NCI-H146 (cell line): ENCODE measurements at regions not wholly inside any gene's neighbourhood (a gene's known extent, or its start where the extent isn't known, plus 50 kb on each side); places are given as distances from the start of the nearest gene placed in this dataset.

Experiments used
- DNase-seq: peaks from one replicate; lab custom pipeline; 2025; lab: John Stamatoyannopoulos, UW

DNA sequence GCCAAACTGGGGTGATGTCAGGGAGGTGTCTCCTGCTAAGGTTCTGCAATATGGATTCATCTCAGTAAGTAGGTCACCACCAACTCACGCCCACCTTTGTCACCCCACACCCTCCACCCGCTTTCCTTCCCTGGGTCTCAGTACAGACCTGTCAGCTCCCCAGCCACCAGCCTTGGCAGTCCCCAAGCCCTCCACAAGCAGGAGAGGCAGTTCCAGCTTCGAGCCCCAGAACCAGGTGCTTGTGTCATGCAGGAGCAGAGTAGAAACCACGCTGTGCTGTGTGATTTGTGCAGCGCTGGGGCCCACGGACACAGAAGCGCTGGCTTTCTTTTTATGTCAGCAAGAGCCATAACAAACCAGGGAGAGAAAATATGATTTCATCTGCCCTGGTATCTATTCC, 89.0 kb upstream of the CDH4 start:
- DNase-seq, result no peak

DNA sequence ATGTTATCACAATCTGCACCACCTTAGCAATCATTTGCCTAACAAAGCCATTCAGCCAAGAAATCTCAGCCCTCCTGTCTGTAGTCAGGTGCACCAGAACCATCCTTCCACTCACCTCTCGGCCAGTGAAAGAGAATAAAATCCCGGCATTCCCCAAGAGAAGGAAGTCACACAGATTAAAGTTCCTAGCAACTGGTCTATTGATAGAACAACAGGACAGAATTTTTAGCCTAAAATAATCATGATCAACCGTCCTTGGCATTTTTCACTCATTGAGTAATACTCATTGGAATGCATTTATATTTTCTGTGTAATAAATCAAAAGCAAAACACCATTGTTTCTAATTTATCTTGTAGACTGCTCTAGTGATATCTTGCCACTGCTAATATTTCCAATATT, 85.7 kb upstream of the CDH4 start:
- DNase-seq, result no peak

DNA sequence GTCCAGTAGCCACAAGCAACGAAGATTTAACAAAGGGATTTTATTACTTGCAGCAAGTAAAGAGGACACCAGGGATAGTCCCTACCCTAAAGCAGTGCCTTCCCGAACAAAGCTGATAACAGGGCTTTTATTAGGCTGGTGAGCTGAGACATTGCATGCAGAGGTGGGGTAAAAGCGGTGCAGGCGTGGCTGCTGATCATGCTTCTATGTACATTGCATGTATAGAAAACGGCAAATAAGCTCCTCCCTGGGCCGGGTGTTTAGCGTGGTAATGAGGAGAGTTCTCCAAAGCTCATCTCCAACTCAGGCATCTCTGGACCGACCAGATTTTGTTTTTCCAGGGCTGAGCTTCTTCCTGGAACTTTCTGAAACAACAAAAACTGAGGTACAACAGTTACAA, 83.5 kb upstream of the CDH4 start:
- DNase-seq, result no peak

DNA sequence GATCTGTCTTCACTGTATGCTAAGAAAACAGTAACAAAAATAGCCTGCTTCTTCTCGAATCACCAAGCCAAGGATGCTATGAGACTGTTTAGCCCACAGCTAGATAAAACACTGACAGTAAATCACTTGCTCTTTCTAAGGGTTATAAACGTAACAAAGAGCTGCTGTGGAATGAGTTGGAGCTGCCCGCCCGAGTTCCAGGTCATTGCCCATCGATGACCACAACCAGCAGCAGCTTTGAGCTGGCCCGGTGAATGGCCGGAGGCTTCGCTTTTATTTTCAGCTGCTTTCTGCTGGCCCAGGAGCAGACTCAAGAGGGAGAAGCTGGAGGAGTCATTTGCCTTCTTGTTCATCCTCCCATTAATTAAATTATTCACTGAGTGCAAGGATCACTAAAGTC, 82.2 kb upstream of the CDH4 start:
- no peak for DNase-seq

DNA sequence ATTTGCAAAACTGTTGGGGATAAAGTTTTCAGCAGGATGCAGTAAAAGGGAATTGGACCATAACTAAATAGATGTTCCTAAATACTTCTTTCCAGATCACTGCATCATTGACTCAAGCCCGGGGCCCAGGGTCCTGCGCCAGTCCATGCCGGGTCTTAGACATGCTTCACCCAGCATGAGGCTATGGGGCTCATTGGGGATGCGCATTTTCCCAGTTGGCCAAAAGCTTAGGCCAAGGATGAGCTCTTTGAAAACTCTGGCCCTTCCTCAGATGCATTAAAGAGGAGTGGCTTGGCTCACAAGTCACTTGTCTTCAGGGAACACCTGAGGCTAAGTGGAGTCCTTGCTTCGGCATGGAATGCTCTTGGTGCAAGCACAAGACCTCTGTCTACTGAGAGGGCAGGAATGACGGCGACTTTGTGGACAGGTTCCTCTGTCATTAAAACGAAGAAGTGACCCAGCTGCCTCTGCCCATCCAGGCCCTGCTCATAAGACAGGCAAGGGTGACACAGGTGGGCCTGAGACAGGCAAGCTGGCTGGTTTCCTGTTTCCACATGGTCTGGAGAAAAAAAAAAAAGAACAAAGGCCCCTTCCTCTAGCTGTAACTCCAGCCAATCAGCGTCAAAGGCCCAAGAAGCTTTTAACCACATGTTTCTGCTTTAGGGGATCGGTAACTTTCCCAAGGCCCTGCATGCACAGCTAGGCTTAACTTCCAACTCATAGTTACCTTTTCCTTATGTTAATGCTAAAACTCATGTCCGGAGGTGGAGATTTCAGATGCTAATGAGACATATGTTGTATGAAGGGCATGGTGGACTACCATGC, 81.4 kb upstream of the CDH4 start:
- DNase-seq, result no peak

DNA sequence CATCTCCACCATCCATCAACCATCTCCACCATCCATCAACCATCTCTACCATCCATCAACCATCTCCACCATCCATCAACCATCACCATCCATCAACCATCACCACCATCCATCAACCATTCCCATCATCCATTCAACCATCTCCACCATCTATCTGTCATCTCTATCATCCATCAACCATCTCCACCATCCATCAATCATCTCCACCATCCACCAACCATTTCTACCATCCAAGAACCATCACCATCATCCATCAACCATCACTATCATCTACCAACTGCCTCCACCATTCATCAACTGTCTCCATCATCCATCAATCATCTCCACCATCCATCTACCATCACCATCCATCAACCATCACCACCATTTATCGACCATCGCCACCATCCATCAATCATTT, 78.8 kb upstream of the CDH4 start:
- no peak for DNase-seq

DNA sequence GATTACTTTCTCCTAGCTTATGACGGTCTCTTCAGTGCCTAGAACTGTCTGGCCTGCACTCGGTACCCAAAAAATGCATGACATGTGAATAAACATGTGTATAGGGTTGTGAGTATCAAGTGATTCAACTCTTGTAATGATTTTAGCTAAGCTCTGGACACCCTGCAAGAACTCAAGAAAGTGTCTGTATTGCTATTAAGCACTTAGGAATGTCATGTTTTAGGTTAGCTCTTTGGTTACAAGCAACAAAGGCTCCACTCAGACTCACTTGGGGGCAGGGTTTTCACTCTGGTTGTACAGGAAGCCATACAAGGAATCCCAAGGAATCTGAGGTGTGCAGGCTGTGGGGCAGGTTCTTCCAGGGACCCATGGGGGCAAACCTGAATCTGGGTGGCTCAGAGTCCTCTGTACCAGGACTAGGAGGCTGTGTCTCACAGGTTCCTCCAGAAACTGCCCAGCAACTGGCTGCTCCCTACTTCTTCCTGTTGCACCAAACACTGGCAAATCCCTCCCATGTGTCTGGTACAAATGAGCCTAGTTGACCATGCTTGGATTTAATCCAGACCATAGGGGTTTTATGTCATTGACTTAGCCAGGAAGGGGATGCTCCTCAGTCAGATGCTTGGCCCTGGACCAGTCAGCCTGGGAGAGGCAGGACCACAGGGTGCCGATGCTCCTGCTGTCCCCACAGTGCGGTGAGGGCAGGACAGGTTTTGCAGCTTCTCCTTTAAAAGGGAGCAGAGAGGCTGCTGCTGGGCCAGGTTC, 77.9 kb upstream of the CDH4 start:
- DNase-seq, result no peak

DNA sequence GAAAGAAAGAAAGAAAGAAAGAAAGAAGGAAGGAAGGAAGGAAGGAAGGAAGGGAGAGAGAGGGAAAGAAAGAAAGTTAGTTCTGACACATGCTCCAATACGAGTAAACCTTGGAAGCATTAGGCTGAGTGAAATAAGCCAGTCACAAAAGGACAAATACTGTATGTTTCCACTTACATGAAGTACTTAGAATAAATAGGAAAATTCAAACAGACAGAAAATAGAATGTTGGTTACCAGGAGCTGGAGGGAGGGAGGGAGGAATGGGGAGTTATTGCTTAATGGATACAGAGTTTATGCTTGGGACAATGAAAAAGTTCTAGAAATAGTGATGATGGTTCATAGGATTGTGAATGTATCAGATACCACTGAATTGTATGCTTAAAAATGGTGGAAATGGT, 75.2 kb upstream of the CDH4 start:
- no peak for DNase-seq

DNA sequence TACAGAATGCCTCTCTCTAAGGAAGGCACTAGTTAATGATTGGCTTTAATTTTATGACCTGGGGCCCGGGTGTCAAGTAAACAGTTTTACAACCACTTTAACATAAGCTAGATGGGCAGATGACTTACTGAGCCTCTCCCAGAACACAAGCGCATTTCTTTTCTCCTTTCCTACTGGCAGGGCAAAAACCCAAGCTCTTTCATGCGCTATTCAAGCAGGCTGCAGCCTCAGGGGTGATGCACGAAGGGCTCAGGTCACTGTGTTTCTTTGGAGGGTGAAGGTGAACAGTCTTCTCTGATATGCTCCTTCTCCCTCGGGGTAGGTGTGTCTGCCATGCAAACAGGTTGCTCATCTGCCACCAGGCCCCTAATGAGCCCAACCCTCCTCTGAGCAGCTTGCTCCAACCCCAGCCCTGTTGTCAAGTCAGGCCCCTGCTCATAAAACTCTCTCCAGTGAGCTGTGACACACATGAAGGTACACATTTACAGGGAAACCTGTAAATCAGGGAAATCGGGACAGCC, 73.5 kb upstream of the CDH4 start:
- DNase-seq, result no peak

DNA sequence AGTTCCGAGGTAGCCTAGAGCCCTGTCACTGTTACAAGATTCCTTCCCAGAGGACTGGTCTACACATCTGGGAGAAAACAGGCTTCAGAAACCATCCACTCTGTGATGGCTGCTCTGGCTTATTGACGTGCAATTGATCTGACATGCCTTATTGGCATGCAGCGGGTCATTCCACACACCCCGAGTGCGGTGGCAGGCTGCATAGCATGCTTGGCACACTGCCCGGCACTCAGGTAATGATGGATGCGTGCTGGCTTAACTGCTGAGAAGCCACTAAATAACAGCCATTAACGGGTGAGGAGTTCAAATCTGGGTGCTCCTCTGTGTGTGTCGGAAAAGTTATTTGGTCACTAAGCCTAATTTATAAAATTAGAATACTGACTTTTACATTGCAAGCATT, 67.9 kb upstream of the CDH4 start:
- no peak for DNase-seq

DNA sequence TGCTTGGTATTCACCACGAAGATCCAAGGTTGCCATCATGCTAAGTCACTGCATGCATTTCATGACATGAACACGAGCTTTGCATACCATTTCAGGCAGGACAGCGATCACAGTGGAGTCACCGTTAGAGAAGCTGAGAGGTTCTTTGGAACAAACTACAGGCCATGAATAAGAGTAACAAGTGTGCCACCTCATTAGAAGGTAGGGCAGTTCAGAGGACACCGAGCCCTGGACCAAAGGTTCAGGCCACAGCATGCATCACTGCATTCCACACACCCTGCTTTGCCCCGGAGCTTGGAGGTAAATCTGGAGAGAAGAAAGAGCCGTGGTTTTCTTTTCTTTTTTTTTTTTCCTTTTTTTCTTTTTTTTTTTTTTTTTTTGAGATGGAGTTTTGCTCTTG, 66.9 kb upstream of the CDH4 start:
- DNase-seq, result no peak

DNA sequence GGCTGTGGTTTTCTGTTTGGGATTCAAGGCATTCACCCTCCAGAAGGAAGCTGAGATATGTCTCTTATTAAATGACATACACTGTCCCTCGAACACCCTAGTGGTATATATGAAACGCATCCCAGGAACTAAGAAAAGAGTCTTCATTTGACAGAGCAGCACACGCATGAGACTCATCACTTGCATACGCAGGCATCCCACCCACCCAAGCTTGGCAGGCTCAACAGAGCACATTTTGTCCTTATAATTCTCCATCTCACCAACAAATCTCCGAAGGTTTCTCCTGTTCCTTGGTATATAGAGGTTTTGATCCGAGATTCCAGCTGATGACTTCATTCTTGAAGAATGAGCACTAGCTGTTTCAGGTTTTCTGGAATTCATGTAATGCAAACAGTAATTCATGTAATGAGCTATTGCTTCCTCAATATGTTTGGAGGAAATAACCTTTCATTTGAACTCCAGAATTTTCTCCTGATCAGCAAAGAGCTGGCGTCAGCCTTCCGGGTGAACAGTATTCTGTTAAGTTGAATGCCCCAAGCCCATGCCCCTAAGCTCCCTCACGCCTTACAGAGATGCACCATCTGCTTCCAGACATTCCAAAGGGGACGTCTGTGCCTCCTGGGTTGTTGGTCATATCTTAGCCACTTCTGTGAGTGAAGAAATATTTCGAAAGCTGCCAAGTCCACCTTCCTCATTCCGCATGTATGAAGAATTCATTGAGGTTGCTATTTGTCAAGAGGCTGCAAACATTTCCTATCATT, 66.0 kb upstream of the CDH4 start:
- DNase-seq, result no peak

DNA sequence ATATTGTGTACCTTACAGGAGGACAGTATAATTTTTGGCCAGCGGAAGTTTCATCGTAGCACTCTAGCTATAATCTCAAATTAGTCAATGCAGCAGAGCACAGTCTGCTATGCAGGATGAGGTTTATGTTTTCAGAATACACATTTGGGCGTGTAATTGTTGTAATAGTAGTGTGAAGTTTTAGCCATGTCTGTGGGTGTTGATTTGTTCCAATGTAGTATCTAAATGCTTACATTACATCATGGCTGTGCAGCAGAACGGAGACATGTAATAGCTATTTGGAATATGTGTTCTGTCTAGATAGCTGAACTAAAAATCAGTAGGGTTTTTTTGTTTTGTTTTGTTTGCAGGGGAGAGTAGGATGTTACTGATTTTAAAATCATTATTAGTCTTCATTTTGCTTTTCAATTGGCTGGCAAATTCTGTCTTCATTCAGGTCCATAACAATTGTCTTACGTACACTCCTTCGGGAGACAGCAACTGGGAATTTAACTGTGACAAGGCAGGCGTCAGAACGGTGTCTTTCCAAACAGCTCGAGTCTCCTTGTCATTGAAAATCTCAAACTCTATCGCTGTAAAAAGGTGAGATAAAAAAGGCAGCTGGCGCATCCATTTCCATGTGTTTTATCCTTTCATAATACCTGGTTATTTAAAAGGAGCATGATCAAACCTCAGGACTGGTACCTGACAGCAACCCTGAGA, 65.1 kb upstream of the CDH4 start:
- DNase-seq, result no peak

DNA sequence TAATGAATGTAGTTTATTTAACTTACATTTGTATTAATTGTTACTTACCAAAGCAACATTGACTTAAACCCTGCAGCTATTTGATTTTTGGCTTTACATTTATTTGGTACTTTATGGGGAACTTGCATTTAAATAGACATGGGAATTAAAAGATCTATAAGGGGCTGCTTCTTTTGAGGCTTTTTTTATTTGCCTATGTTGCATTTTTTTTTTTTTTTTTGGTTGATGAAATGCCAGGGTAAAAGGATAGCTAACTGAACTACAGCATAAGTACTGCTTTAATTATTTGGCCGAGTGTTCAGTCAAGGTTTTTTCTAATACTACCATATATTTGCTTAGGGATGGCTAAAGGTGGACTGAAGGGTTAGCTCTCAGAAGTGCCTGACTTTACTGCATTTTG, 62.5 kb upstream of the CDH4 start:
- no peak for DNase-seq

DNA sequence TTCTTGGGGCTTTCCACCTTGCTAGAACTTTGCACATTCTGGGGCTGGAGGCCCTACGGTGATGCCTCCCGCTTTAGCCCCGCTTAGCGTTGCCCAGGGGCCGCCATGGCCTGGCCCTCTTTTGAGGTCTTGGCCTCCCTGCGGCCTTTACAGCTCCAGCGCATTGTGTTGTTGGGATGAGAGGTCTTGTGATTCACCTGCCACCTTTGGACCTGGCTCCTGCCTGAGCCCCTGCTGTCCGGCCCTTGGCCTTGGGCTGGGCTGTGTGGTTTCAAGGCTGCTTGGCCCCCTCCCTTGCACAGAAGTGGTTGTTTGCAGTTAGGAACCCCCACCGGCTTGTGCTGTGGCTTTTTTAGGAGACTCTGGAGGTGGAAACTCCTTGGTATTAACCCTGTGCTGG, 61.0 kb upstream of the CDH4 start:
- no peak for DNase-seq

DNA sequence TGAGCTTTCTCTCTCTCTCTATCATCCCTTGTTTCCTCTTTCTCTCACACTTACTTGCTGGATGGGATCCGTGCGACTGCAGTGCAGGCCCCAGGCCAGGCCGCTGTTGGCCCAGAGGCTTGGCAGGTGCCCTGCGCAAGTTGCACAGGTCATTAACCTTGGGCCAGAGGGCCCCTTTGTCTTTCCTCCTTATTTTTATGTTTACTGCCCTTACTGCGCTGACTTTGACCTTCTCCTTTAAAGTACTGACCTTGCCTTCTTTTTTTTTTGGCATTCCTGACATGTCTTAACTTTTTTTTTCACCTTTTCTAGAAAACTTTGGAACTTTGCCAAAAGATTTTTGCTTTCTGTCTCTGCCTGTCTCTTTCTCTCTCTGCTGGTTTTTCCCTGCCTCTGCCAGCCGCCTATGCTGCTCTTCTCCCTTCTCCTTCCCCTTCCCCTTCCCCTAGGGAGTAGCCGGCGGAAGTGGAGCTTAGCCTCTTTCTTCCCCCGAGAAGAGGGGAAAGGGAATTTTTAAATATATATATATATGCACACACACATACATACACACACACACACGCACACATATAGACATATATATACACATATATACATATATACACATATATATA, 59.6 kb upstream of the CDH4 start:
- no peak for DNase-seq

DNA sequence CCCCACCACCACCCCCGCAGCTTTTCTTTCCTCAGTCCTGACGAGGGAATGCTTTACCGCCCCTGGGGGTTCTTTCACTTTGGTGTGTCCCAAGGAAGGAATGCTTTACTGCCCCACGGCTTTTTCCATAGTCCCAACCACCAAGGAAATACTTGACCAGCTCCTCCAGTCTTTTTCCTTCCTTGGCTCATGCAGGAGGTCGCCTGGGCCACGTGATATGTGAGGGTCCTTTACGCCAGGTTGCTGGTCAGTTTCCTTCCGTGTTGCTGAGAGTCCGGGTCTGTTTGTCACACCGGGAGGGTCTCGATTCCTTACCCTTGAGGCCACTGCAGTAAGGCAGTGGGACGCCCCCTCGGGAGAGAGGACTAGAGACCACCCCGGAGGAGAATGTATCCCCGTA, 58.9 kb upstream of the CDH4 start:
- no peak for DNase-seq
